Uterus (tissue), 2 donors: ENCODE measurements at regions not wholly inside any gene's neighbourhood (a gene's known extent, or its start where the extent isn't known, plus 50 kb on each side); places are given as distances from the start of the nearest gene placed in this dataset.

ENCODE experiments used
- CTCF ChIP-seq, 4 experiments: fragments of 200-600 bp in 2 of 4; fragments of 450-650 bp in 2 of 4; sonication (generic) in 2 of 4; IDR thresholded peaks; one replicate each; pipeline ENCODE4 v1.5.1; 2016 to 2019; ENCODE audit warnings: antibody characterized with exemption in 4 of 4, mild to moderate bottlenecking in 2 of 4, moderate library complexity in 1 of 4
- POLR2A ChIP-seq, 2 donors: fragments of 450-650 bp; IDR thresholded peaks; one replicate each; pipeline ENCODE4 v1.6.1; 2016; ENCODE audit warnings: antibody characterized with exemption in 2 of 2, mild to moderate bottlenecking in 1 of 2, moderate library complexity in 1 of 2

GRCh38 chr9:86653466-86653865 is 293.8 kb downstream of the GAS1 start:
- TF ChIP-seq CTCF (IDR thresholded peaks at IDR 0.05) (no peak), POLR2A (IDR thresholded peaks at IDR 0.05) (no peak)
